GM12872 (cell line): ENCODE measurements at regions not wholly inside any gene's neighbourhood (a gene's known extent, or its start where the extent isn't known, plus 50 kb on each side); places are given as distances from the start of the nearest gene placed in this dataset.

Source experiments
- TF ChIP-seq, protein P1 (sequence below): IDR thresholded peaks from 3 replicates; pipeline ENCODE4 v1.5.1; 2011; ENCODE audit warnings: low read depth, mild to moderate bottlenecking, low read length, moderate library complexity; ENCODE audit not compliant: insufficient read depth

DNA sequence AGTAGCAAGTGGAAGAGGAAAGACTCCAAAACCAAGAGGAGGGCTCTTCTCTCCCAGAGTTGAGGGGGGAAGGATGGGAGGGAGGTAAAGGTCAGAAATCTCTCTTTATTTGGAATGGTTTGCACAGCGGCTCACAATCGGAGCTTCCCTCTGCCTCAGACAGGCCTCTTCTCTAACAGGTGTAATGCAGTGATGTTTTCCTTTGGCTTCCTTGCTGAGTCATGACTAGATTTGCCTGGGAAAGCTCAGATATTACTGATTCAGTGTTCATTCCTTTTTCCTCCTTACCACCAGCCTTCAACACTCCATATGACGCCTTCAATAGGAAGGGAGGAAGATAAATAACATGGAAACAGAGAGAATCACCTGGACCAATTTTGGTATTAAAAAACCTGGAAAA lies 136.6 kb downstream of the RNF152 start:
- TF ChIP-seq, protein P1, sequence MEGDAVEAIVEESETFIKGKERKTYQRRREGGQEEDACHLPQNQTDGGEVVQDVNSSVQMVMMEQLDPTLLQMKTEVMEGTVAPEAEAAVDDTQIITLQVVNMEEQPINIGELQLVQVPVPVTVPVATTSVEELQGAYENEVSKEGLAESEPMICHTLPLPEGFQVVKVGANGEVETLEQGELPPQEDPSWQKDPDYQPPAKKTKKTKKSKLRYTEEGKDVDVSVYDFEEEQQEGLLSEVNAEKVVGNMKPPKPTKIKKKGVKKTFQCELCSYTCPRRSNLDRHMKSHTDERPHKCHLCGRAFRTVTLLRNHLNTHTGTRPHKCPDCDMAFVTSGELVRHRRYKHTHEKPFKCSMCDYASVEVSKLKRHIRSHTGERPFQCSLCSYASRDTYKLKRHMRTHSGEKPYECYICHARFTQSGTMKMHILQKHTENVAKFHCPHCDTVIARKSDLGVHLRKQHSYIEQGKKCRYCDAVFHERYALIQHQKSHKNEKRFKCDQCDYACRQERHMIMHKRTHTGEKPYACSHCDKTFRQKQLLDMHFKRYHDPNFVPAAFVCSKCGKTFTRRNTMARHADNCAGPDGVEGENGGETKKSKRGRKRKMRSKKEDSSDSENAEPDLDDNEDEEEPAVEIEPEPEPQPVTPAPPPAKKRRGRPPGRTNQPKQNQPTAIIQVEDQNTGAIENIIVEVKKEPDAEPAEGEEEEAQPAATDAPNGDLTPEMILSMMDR = no peak

DNA sequence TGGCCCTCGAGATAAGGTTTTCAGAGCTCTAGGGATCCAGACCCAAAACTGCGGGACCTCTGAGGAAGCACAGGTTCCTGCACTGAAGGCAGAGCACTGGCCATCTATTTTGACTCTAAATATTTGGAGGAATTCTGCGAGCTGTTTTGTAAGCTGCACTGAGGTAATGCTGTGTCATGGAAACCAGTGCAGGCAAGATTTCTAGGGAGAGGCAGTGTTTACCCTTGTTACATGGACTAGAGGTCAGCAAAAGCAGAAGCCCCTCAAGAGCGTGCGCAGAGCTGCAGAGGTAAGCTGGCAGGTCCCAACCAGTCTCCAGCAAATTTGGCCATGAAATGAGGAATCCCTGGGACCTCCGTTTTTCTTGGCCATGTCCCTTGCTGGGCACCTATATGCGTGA lies 137.3 kb downstream of the RNF152 start:
- TF ChIP-seq, protein P1 = no peak

DNA sequence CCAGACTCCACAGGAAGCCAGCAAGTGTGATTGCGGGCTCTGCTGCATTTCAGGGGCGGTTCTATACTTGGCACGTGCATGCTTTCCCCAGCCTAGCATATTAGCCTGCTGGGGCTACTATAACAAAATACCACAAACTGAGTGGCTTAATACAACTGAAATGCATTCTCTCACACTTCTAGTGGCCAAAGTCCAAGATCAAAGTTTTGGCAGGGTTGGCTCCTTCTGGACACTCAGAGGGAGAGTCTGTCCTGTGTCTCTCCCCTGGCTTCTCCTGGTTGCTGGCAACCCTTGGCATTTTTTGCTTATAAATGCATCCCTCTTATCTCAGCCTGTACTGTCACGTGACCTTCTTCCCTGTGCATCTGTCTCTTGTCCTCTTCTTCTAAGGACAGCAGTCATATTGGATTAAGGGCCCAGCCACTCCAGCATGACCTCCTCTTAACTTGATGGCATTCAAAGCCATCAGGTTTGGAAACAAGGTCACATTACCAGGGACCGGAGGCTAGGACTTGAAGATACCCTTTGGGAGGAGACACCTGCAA lies 138.7 kb downstream of the RNF152 start:
- TF ChIP-seq, protein P1 = no peak

DNA sequence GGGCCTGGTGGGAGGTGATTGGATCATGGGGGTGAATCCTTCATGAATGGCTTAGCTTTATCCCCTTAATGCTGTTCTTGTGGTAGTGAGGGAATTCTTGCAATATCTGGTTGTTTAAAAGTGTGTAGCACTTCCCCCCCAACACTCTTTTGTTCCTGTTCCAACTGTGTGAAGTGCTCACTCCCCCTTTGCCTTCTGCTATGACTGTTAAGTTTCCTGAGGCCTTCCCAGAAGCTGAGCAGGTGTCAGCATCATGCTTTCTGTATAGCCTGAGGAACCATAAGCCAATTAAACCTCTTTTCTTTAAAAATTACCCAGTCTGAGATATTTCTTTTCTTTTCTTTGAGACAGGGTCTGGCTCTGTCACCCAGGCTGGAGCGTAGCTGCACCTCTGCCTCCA lies 139.4 kb downstream of the RNF152 start:
- TF ChIP-seq, protein P1 = no peak

DNA sequence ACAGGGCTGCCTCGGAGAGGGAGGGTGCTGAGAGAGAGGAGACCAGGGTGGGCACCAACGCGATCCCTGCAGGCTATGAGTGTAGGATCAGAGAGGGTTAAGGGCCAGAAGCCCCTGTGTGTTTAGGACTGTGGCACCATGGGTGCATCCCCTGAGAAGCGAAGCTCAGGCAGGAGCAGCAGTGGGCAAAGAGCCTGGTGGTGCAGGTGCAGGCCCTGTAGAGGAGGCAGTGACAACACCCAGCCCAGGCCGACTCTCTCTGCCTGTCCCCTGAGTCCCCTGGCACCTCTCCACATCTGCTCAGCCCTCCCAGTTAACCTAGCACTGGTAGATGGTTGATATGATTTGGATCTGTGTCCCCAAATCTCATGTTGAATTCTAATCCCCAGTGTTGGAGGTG lies 139.8 kb downstream of the RNF152 start:
- TF ChIP-seq, protein P1 = no peak

DNA sequence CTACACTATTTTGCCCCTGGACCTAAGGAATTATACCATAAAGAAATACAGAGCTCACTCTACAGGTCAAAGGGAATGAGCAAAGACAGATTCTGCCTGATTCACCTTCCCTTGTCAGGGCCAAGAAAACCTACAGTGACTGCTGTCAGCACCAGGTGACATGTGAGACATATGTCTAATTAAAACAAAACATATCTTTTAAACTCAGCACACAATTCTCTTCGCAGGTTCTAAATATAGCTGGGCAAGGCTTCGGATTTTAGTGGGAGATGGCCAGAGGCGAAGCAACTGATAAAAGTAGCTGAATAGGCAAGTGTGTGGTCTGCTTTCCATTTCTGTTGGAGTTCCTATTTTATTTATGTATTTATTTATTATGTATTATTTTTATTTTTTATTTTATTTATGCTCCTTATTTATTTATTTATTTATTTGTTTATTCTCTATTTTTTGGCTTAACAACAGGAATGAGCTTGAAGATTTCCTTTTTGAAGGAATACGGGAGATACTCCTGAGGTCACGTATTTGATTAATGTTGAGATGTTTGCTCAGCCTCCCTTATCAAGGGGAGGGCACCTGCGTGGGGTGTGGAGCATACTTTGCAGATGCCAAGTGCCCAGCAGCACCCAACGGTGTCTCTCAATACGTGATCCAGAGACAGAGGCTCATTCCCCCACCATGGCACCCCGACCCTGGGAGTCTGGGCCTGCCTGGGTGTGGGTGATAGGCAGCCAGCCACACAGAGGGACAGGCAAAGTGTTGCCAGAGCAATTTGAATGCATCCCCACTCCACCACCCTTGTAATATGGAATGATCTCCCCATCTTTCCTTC lies 141.8 kb downstream of the RNF152 start:
- TF ChIP-seq, protein P1 = no peak

DNA sequence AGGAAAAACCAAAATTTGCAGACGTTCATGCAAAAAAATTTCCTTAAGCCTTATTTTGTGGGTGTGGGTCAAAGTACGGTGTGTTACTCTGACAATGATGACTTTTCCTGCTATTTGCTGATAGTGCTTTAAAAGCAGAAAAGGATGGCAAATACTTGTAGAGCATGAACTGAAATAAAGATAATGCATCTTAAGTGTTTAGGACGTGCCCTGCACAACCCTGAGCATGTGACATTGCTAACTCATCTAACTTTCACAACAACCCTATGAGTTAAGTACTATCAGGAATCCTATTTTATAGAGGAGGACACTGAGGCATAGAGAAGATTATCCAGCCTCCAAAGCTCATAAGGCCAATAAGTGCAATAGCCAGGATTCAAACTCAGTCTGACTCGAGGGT lies 143.3 kb downstream of the RNF152 start:
- TF ChIP-seq, protein P1 = no peak
